Chondrocyte (in vitro differentiated cells): ENCODE measurements at regions not wholly inside any gene's neighbourhood (a gene's known extent, or its start where the extent isn't known, plus 50 kb on each side); places are given as distances from the start of the nearest gene placed in this dataset.

ENCODE experiments used
- DNase-seq: peaks from one replicate; pipeline ENCODE4 v3.0.0; 2021; ENCODE audit warnings: mixed read lengths, low spot score
- H3K27ac Mint-ChIP-seq: one replicate; pipeline ENCODE4 v1.8.0; 2021; ENCODE audit warnings: mild to moderate bottlenecking, moderate library complexity, mixed read lengths; ENCODE audit not compliant: unreplicated experiment
- H3K27me3 Mint-ChIP-seq: 2 replicates; pipeline ENCODE4 v1.8.0; 2021; ENCODE audit warnings: low read depth, mixed read lengths
- H3K36me3 Mint-ChIP-seq: 2 replicates; pipeline ENCODE4 v1.8.0; 2021; ENCODE audit warnings: low read depth, mixed read lengths
- H3K4me1 Mint-ChIP-seq: 2 replicates; pipeline ENCODE4 v1.8.0; 2021; ENCODE audit warnings: low read depth, mild to moderate bottlenecking, mixed read lengths
- H3K4me3 Mint-ChIP-seq: one replicate; pipeline ENCODE4 v1.8.0; 2021; ENCODE audit warnings: mild to moderate bottlenecking, moderate library complexity, mixed read lengths; ENCODE audit not compliant: unreplicated experiment
- H3K9me3 Mint-ChIP-seq: 2 replicates; pipeline ENCODE4 v1.8.0; 2021; ENCODE audit warnings: low read depth, mixed read lengths
- CTCF ChIP-seq: fragments of 200-600 bp; sonication (generic); IDR thresholded peaks from 2 replicates; pipeline ENCODE4 v1.5.0; 2021; ENCODE audit warnings: antibody characterized with exemption, mild to moderate bottlenecking, moderate library complexity

GRCh38 chr6:134506162-134506561, 188.2 kb upstream of the SGK1 start:
- no peak for TF ChIP-seq CTCF
- Mint-ChIP-seq H3K27me3 (no peaks in the 10 kb centered on the region), H3K4me1 (peaks cover 9% of the 10 kb centered on the region), H3K27ac (no peak overlapping the region), H3K4me3 (no peak overlapping the region), H3K9me3 (no peaks in the 10 kb centered on the region), H3K36me3 (no peaks in the 10 kb centered on the region)
- no peak for DNase-seq

- Mint-ChIP-seq H3K4me1 (peaks cover 9% of the 10 kb centered on the region), H3K9me3 (no peaks in the 10 kb centered on the region), H3K4me3 (no peak overlapping the region), H3K36me3 (no peaks in the 10 kb centered on the region), H3K27me3 (no peaks in the 10 kb centered on the region), H3K27ac (no peak overlapping the region)
- TF ChIP-seq CTCF: no peak
- no peak for DNase-seq
Observed at GRCh38 chr6:134503585-134504281, 185.8 kb upstream of the SGK1 start.

- Mint-ChIP-seq H3K9me3 (no peaks in the 10 kb centered on the region), H3K27ac (no peak overlapping the region), H3K4me3 (no peak overlapping the region), H3K27me3 (no peaks in the 10 kb centered on the region), H3K36me3 (peaks cover 2% of the 10 kb centered on the region), H3K4me1 (peaks cover 9% of the 10 kb centered on the region)
- DNase-seq: no peak
- no peak for TF ChIP-seq CTCF
Observed at GRCh38 chr6:134502614-134503549, 185.0 kb upstream of the SGK1 start.

- DNase-seq: no peak
- Mint-ChIP-seq H3K9me3 (peaks cover 8% of the 10 kb centered on the region), H3K27me3 (no peaks in the 10 kb centered on the region), H3K4me1 (peaks cover 6% of the 10 kb centered on the region), H3K36me3 (peaks cover 2% of the 10 kb centered on the region), H3K4me3 (no peak overlapping the region), H3K27ac (no peak overlapping the region)
- TF ChIP-seq CTCF: no peak
Observed at GRCh38 chr6:134495890-134496248, 178.0 kb upstream of the SGK1 start.

GRCh38 chr6:134495203-134495889, 177.4 kb upstream of the SGK1 start:
- Mint-ChIP-seq H3K9me3 (peaks cover 8% of the 10 kb centered on the region), H3K4me1 (peaks cover 6% of the 10 kb centered on the region), H3K27ac (no peak overlapping the region), H3K27me3 (no peaks in the 10 kb centered on the region), H3K4me3 (no peak overlapping the region), H3K36me3 (peaks cover 2% of the 10 kb centered on the region)
- TF ChIP-seq CTCF: no peak
- no peak for DNase-seq
